ENCODE measurements at regions not wholly inside any gene's neighbourhood (a gene's known extent, or its start where the extent isn't known, plus 50 kb on each side); places are given as distances from the start of the nearest gene placed in this dataset.
A peak's percentile ranks its signal among the peaks of the same experiment; 100 is the strongest.

- Histone ChIP-seq H3K27ac (peak overlapping the region; percentile 85 to 90 (median 87)), H3K4me1 (peaks cover 21 to 53% (median 34%) of the 10 kb centered on the region in 4 donors)
- 0% methylated on average over 23 to 25 of the region's 77 CpGs for WGBS, 2 donors
Measured at GRCh38 chr7:114085592-114086501, 167.0 kb upstream of the PPP1R3A start.

GRCh38 chr7:114085313-114085591 lies 166.4 kb upstream of the PPP1R3A start:
- peaks cover 3 to 13% (median 7%) of the 10 kb centered on the region in 4 donors for H3K27me3 ChIP-seq
- H3K4me3 ChIP-seq, result peak overlapping the region in 3 of 4 donors; percentile 59 to 72 (median 59)
- DNase-seq (no peak), ATAC-seq (ENCODE audit: low FRiP score in 2 of 2) (peak; percentile 18 to 48)
- H3K36me3 ChIP-seq, result no peaks in the 10 kb centered on the region
- no peaks in the 10 kb centered on the region for H3K9me3 ChIP-seq
- peak overlapping the region; percentile 85 to 90 (median 87) for H3K27ac ChIP-seq
- WGBS, 2 donors, result 0 to 2% methylated on average over 3 to 18 of the region's 18 CpGs
- H3K4me1 ChIP-seq, result peaks cover 21 to 53% (median 34%) of the 10 kb centered on the region in 4 donors
- TF ChIP-seq POLR2A (IDR thresholded peaks at IDR 0.05), result no peak
- no peak for TF ChIP-seq CTCF (IDR thresholded peaks at IDR 0.05)
- no peak for TF ChIP-seq POLR2AphosphoS5 (IDR thresholded peaks at IDR 0.05)
- no peak for TF ChIP-seq EP300 (IDR thresholded peaks at IDR 0.05)

More at GRCh38 chr7:114085592-114086501, 167.0 kb upstream of the PPP1R3A start:
- H3K4me3 ChIP-seq, result peak overlapping the region; percentile 52 to 72 (median 59)
- DNase-seq (peak; percentile 86 to 94), ATAC-seq (ENCODE audit: low FRiP score in 2 of 2) (peak; percentile 81 to 92)
- TF ChIP-seq POLR2A (IDR thresholded peaks at IDR 0.05) (peak in 3 of 4 donors; percentile 46 to 65 (median 48)), POLR2AphosphoS5 (IDR thresholded peaks at IDR 0.05) (peak in 1 of 2 donors; percentile 87), CTCF (IDR thresholded peaks at IDR 0.05) (no peak), EP300 (IDR thresholded peaks at IDR 0.05) (no peak)
- no peaks in the 10 kb centered on the region for H3K9me3 ChIP-seq
- peaks cover 3 to 13% (median 7%) of the 10 kb centered on the region in 4 donors for H3K27me3 ChIP-seq
- H3K36me3 ChIP-seq, result no peaks in the 10 kb centered on the region

- H3K27me3 ChIP-seq, result peaks cover 3 to 13% (median 7%) of the 10 kb centered on the region in 4 donors
- ATAC-seq (ENCODE audit: low FRiP score in 2 of 2), result peak; percentile 28 to 44
- H3K36me3 ChIP-seq, result no peaks in the 10 kb centered on the region
- H3K9me3 ChIP-seq, result no peaks in the 10 kb centered on the region
- H3K27ac ChIP-seq, result peak overlapping the region; percentile 85 to 90 (median 87)
- peak; percentile 37 to 87 for DNase-seq
- TF ChIP-seq CTCF (IDR thresholded peaks at IDR 0.05) (no peak), POLR2AphosphoS5 (IDR thresholded peaks at IDR 0.05) (peak in 1 of 2 donors; percentile 16), EP300 (IDR thresholded peaks at IDR 0.05) (no peak), POLR2A (IDR thresholded peaks at IDR 0.05) (peak in 3 of 4 donors; percentile 9 to 25 (median 24))
- peaks cover 21 to 53% (median 34%) of the 10 kb centered on the region in 4 donors for H3K4me1 ChIP-seq
- WGBS, 2 donors, result 0 to 2% methylated on average over 13 to 36 of the region's 64 CpGs
- peak overlapping the region; percentile 33 to 72 (median 59) for H3K4me3 ChIP-seq
Measured at GRCh38 chr7:114084472-114085312, 165.9 kb upstream of the PPP1R3A start.

- Histone ChIP-seq H3K27ac (peak overlapping the region; percentile 85 to 90 (median 87)), H3K36me3 (no peaks in the 10 kb centered on the region), H3K4me1 (peaks cover 21 to 53% (median 34%) of the 10 kb centered on the region in 4 donors), H3K27me3 (peaks cover 3 to 13% (median 7%) of the 10 kb centered on the region in 4 donors), H3K4me3 (peak overlapping the region in 3 of 4 donors; percentile 59 to 72 (median 59)), H3K9me3 (no peaks in the 10 kb centered on the region)
- no peak for DNase-seq
- ATAC-seq (ENCODE audit: low FRiP score in 2 of 2), result no peak
- 26 to 32% methylated on average over 11 of the region's 11 CpGs for WGBS, 2 donors
- TF ChIP-seq EP300 (IDR thresholded peaks at IDR 0.05) (no peak), POLR2A (IDR thresholded peaks at IDR 0.05) (no peak)
Measured at GRCh38 chr7:114084002-114084471, 165.2 kb upstream of the PPP1R3A start.
